ENCODE measurements at regions not wholly inside any gene's neighbourhood (a gene's known extent, or its start where the extent isn't known, plus 50 kb on each side); places are given as distances from the start of the nearest gene placed in this dataset.
"Not testable (repeated sequence)": the region's sequence is repeated elsewhere in the genome, so short reads cannot be mapped to it uniquely, and the experiment has no call there.

DNA sequence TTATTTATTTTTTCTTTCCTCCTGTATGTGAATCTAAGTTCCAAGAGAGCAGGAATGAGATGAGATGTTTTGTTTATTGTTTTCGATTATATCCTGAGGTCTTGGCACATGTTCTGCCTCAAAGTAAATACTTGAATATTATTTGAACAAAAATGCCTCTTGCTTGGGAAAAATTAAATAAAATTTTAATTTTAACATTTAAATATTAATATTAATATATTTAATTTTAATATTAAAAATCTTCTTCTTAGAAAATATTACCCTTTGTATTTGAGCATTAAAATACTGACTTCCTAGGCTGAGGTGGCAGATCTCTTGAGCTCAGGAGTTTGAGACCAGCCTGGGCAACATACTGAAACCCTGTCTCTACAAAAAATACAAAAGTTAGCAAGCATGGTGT, 123.4 kb upstream of the SEMA3D start:
- DNase-seq (ENCODE audit: low spot score), result no peak

DNA sequence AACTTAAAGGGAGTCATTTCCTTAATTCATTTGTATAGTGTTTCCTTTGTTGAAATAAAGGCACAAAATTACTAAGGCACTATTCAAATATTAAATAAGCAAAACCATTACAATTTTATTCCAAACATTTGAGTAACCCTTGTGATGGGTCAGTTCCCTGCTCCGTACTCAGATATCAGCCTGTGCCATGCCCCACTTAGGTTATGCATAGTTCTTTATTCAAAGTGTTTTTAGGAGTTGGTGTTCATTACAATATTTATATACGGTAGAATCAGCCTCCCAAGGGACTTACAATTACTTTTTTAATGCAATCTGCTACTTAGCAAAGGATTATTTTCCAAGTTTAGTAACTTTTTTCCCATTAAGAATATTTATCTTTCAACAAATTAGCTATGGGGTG, 119.3 kb upstream of the SEMA3D start:
- no peak for DNase-seq (ENCODE audit: low spot score)

DNA sequence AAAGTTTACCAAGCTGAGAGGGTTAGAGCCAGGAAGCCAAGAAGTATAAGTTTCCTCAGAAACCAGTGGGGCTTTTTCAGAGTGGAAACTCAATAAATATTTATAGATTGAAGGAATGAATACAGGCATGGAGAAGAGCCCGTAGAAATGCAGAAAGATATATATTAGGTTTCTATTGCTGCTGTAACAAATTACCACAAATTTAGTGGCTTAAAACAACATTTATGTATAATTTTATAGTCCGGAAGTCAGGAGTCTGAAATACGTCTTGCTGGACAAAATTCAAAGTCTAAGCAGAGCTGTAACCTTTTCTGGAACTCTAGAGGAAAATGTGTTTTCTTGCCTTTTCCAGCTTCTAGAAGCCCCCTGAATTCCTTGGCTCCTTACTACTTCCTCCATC, 107.3 kb upstream of the SEMA3D start:
- DNase-seq (ENCODE audit: low spot score), result no peak

DNA sequence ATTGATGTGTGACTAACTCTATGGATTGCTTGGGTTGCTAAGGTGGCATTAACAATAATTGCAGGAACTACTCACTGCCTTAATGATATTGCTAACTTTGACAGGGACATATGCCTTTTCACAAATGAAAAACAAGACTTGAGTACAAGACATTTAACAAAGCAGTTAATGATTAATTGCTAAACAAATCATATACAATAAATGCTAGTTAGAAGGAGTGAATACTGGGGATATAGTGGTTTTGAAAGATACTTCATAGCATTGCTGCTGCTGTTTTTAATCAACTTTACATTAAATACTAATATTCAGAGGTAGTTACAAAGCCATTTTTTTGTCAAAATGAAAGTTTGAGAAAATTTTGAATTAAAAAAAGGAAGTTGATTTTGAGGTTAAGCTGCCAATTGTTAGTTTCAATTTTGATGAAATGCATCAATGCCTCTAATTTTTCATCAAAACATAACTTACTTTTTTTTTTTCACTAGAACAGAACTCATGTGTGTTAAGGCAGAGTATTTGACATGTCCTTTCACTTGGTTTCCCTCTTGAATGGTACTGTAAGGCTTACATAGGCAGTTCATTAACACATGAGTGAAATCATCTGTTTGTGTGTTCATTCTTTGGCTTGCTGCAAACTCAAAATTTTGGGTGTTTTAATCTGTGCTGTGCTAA, 106.2 kb upstream of the SEMA3D start:
- no peak for DNase-seq (ENCODE audit: low spot score)

DNA sequence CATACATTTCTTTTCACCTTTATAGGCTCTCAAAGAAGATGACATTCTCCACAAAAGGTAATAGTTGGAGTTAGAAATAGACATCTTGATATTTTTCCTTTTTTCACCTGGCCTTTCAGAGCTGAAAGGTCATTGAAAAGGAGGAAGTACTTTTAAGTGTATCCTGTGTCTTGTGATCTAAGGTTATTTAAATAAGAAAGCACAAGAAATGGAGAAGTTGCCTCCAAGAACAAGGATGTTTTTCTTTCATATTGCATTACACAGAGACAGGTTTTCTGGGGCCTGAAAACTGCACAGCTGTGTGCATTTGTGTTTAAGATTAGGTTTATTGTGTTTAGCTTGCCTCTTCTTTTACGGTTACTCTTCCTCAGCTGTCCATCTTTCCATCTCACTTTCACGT, 103.4 kb upstream of the SEMA3D start:
- DNase-seq (ENCODE audit: low spot score), result no peak

DNA sequence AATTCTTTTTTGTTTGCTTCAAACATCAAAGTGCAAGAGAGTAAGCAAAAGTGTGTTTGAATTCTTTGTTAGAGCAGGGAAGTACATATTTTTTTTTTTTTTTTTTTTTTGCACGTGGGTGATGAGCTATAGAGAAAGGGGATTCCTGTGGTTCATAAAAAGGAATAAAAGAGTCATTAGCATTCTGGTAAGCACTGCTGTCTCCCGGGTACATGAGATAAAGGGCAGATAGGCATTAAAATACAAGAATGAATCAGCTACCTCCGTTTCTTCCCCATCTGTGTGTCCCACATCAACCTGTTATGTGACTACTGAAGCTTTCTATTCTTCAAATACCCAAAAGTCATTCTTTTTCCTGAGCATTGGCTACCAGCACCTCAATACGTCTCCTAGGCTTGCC, 102.4 kb upstream of the SEMA3D start:
- no peak for DNase-seq (ENCODE audit: low spot score)

DNA sequence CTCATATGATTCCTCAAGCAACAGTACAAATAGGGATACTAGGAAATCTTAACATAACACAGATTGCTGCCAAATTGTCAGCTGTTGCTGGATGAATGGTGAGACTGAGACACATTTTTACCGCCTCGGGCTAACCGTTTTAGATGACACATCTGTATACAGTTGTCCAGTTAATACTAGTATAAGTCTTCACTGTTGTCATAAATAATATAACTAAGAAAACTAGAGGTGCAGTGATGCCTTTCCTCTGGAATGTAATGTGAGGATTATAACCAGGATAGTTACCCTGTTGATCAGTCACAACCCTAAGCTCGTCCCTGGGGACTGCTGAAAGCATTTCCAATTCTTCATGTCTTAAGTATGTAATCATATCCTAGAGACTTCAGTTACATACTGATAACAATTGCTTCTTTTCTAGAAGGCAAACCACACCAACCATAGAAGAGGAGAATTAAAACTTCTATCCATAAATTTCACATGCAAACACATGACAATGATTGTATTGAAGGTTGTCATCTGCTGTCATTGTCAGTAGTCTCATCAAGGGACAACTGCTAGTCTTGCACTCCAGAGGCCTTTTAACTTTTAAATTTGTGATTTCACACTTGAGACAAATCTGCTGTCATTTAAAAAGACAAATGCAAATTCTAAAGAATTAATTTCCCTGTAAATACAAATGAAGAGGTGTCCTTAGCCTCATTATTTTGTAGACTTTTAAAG, 100.4 kb upstream of the SEMA3D start:
- no peak for DNase-seq (ENCODE audit: low spot score)

DNA sequence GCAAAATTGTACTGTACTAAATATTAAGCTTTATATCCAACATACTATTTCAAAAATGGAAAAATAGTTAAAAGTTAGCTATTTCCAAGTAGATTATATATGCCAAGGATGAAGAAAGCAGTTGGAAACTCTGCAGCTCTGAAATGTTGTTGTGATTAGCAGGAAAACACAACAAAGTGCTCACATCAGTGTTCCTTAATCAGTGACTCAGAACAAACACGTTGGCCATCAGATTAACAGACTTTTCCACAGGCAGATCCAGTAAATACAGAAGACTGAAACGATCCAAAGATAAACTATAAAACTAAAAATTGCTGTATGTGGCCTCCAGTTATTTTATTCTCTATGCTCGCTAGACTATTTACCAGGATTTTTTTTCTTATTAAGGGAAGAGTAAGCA, 99.6 kb upstream of the SEMA3D start:
- DNase-seq (ENCODE audit: low spot score), result no peak

DNA sequence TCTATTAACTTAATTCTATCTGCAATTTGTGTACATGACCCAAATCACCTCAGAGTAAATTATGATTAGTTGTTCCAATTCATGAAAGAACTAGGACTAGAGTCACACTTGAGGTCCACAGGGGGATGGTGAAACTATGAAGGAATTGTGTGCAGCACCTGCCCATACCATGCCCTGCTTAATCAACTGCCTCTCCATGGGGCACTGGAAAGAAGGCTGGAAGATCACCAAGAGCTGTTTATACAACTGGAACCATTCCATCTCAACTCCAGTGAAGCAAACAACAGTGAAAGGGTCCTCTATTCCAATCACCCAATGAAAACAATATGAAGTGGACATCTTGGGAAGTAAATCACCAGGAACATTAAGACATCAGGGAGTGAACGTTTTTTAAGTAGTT, 98.7 kb upstream of the SEMA3D start:
- no peak for DNase-seq (ENCODE audit: low spot score)

DNA sequence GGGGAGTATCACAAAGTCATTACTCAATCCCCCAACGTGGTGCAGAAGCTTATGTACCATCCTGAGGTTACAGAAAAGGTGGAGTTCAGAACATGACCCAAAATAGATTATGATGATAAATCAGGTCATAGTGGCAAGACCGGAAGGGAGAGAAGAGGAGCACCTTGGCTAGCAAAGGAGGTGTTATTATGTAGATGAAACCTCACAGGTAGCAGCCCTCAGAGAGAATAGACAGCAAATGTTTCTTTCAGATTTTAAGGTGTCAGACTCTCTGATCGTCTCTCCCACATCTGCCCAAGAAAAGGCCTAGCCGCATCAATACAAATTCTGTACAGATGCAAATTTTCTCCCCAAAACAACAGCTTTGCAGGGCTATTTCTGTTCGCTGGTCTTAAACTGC, 88.3 kb upstream of the SEMA3D start:
- DNase-seq (ENCODE audit: low spot score), result no peak

DNA sequence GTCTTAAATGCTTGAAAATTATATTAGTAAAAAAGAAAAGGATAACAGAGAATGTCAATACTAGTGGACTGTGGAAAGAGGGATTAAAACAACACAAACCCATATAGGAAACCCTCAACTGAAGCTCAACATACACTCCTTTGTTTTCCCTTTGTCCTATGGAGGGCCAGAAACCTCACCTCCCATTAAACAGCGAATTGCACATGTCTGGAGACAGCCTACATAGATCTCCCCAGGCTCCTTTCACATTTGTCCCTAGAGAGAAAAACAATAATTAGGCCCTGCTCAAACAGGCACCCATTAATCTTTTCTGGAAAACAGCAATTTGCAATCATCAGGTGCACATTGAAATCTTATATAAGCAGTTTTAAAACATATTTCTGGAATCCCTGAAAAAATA, 87.6 kb upstream of the SEMA3D start:
- DNase-seq (ENCODE audit: low spot score), result no peak

DNA sequence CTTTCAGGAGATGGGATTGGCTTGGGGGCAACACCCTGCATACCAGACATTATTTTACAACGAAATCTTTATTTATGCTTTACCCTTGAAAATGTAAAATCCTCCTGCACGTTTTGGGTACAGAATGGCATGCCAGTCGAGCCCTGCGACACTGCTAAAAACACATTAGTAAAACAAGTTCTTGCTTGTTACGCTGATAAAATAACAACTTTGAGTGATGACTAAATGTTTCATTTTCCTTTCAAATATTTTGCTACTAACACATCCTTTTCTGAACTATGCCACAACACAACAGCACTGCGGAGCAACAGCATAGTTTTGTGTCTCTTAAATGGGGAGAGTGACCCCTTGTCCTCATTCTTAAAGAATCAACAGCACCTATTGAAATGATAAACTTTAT, 76.0 kb upstream of the SEMA3D start:
- no peak for DNase-seq (ENCODE audit: low spot score)

DNA sequence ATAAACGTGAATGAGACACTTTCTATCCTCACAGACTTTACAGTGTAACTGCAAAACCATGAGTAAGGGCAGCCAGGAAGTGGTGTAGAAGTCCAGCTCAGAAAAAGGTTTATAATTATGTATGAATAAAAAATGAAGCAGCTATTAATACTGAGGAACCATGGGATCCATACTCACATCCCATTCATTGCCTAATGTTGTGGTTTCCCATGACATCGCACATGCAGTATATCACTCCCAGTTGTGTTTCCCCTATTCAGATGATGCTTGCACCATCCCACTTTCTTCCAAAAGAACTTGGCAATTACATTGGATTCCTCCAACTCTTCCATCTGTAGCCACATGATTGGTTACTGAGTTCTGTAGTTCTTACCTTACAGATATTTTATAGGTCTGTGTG, 74.5 kb upstream of the SEMA3D start:
- DNase-seq (ENCODE audit: low spot score), result no peak

DNA sequence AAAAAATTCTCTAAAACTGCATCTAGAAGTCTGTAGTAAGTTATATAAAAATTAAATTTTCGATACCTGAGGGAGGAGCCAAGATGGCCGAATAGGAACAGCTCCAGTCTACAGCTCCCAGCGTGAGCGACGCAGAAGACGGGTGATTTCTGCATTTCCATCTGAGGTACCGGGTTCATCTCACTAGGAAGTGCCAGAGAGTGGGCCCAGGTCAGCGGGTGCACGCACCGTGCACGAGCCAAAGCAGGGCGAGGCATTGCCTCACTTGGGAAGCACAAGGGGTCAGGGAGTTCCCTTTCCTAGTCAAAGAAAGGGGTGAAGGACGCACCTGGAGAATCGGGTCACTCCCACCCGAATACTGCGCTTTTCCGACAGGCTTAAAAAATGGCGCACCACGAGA, 62.9 kb upstream of the SEMA3D start:
- DNase-seq (ENCODE audit: low spot score), result not testable (repeated sequence)

DNA sequence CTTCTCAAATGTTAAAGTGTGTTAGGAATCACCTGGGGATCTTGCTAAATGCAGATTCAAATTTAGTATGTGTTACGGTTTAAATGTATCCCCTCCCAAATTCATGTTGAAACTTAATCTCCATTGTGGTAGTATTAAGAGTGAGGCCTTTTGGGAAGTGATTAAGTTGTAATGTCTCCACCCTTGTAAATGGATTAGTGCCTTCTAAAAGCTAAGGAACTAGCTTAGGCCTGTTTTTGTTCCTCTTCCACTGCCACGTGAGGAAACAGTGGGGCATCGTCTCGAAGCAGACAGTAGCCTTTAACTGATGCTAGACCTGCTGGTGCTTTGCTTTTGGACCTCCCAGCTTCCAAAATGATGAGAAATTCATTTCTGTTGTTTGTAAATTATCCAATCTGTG, 52.3 kb upstream of the SEMA3D start:
- no peak for DNase-seq (ENCODE audit: low spot score)

DNA sequence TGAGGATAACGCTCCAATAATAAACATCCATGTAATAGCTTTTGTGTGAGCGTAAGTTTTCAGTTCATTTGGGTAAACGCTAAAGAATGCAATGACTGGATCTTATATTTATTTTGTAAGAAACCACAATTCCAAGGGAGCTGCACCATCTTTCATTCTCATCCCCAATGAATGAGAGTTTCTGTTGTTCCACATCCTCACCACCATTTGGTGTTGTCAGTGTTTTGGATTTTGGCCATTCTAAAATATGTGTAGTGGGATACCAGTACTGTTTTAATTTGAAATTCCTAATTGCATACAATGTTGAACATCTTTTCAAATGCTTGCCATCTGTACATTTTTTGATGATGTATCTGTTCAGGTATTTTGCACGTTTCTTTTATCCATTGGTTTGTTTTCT, 50.9 kb upstream of the SEMA3D start:
- DNase-seq (ENCODE audit: low spot score), result no peak

All from Ammon's horn (tissue), 1 donor.